22Rv1 (cell line): ENCODE measurements at regions not wholly inside any gene's neighbourhood (a gene's known extent, or its start where the extent isn't known, plus 50 kb on each side); places are given as distances from the start of the nearest gene placed in this dataset.

ENCODE experiments used
- H3K27ac ChIP-seq: fragments of 450-650 bp; 2 replicates; pipeline ENCODE4 v1.5.1; 2017
- CTCF ChIP-seq: fragments of 450-650 bp; IDR thresholded peaks from 2 replicates; pipeline ENCODE4 v1.5.1; 2017; ENCODE audit warnings: mild to moderate bottlenecking
- ZFX ChIP-seq: fragments of 450-650 bp; IDR thresholded peaks from 2 replicates; pipeline ENCODE4 v1.6.1; 2017; ENCODE audit warnings: antibody characterized with exemption, borderline replicate concordance

GRCh38 chr12:13450231-13451080, 253.9 kb downstream of the EMP1 start:
- H3K27ac ChIP-seq: no peak overlapping the region
- TF ChIP-seq ZFX (no peak), CTCF (no peak)

GRCh38 chr12:13444076-13444475, 247.6 kb downstream of the EMP1 start:
- TF ChIP-seq CTCF (no peak), ZFX (no peak)
- no peak overlapping the region for H3K27ac ChIP-seq

GRCh38 chr12:13443498-13443897, 247.0 kb downstream of the EMP1 start:
- H3K27ac ChIP-seq: no peak overlapping the region
- TF ChIP-seq CTCF: no peak
- no peak for TF ChIP-seq ZFX

GRCh38 chr12:13443028-13443427, 246.5 kb downstream of the EMP1 start:
- no peak for TF ChIP-seq CTCF
- TF ChIP-seq ZFX: no peak
- H3K27ac ChIP-seq: no peak overlapping the region

- no peak for TF ChIP-seq ZFX
- TF ChIP-seq CTCF: no peak
- no peak overlapping the region for H3K27ac ChIP-seq
These were observed 245.9 kb downstream of the EMP1 start for GRCh38 chr12:13442457-13442856.

- no peak overlapping the region for H3K27ac ChIP-seq
- TF ChIP-seq ZFX (no peak), CTCF (no peak)
These were observed 244.3 kb downstream of the EMP1 start for GRCh38 chr12:13440844-13441243.

GRCh38 chr12:13437541-13437940, 241.0 kb downstream of the EMP1 start:
- H3K27ac ChIP-seq: no peak overlapping the region
- TF ChIP-seq CTCF (no peak), ZFX (no peak)
